ENCODE measurements at regions not wholly inside any gene's neighbourhood (a gene's known extent, or its start where the extent isn't known, plus 50 kb on each side); places are given as distances from the start of the nearest gene placed in this dataset.

DNA sequence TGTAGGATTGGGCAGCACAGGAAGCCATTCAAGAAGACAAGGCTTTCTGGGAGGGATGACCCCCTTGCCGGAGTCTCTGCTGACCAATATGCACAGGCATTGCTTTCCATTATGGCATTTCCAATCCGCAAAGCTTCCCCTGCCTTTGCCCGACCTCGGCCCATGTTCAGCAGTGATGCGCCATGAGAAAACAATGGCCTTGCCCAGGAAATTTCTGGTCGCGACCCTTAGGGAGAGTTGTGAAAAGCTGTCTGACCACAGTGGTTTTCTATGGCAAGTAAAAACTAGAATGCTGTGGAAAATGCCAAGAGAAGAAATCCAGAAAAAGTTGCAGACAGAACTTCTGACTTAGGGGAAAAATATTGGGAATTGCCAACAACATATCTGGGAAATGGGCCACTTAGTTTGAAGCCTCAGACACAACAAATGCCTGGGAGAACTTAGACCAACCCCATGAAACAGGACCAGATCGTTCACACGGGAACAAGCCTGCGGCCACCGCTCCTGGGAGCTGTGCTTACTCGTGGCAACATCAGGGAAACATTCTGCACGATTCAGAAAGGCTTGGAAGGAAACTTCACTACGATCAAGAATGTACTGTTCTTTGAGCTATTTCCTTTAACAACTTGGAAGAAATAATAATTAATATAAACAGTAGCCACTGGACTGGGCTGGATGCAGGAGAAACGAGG, 512.4 kb downstream of the TNS3 start:
- TF ChIP-seq TAF1 (IDR thresholded peaks at IDR 0.05; ENCODE audit: borderline replicate concordance, insufficient read depth, low read length) (no peak), POLR2AphosphoS5 (IDR thresholded peaks at IDR 0.05; ENCODE audit: low read depth, low read length) (no peak)
